Stimulated activated effector memory CD8-positive, alpha-beta T cell treated with anti-CD3 and anti-CD28 coated beads, Interleukin-12 subunit alpha, Interleukin-12 subunit beta, amount 100 ng/mL, for 72 hours (primary cell): ENCODE measurements at regions not wholly inside any gene's neighbourhood (a gene's known extent, or its start where the extent isn't known, plus 50 kb on each side); places are given as distances from the start of the nearest gene placed in this dataset.

Source experiments
- ATAC-seq: fragments of 150-1000 bp; cut with Tn5 transposase; 2 replicates; pipeline ENCODE4 v1.10.0; 2021
- DNase-seq, 2 donors: peaks; one replicate each; pipeline ENCODE4 v3.0.0; 2021 to 2022; ENCODE audit warnings: low spot score in 2 of 2
- H3K27ac Mint-ChIP-seq: one replicate; pipeline ENCODE4 v1.8.0; 2022; ENCODE audit warnings: mild to moderate bottlenecking, mixed read lengths
- H3K36me3 Mint-ChIP-seq: one replicate; pipeline ENCODE4 v1.8.0; 2022; ENCODE audit warnings: mild to moderate bottlenecking, mixed read lengths
- H3K4me1 Mint-ChIP-seq: one replicate; pipeline ENCODE4 v1.8.0; 2022; ENCODE audit warnings: mixed read lengths
- H3K4me3 Mint-ChIP-seq: one replicate; pipeline ENCODE4 v1.8.0; 2022; ENCODE audit warnings: mild to moderate bottlenecking, mixed read lengths
- H3K9me3 Mint-ChIP-seq: one replicate; pipeline ENCODE4 v1.8.0; 2022; ENCODE audit warnings: mixed read lengths

DNA sequence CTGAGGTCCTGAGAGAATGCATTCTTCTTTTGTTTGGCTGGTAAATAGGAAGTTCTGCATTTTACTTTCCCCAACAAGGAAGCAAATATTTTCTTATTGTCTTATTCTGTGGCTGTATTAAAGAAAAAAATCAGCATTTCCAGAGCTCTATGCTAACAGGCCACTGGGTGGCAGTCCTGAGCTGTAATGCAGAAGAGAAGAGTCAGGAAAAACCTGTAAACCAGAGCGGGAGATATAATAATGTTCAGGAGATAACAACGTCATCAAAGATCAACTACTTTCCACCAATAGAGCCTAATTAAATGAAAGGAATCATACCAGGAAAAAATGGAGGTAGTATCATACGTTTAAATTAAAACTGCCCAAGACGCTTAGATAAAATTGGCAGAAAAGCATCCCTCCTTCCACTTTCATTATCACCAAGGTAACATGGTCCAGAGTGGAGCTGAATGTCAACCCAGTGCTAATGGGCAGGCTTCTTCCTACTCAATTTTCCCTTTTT lies 55.6 kb upstream of the CARMIL1 start:
- DNase-seq (peak; percentile 48 to 69), ATAC-seq (peak; percentile 56)
- Mint-ChIP-seq H3K4me1 (peaks cover 14% of the 10 kb centered on the region), H3K9me3 (no peaks in the 10 kb centered on the region), H3K36me3 (no peaks in the 10 kb centered on the region), H3K4me3 (peak overlapping the region; percentile 47), H3K27ac (no peak overlapping the region)

DNA sequence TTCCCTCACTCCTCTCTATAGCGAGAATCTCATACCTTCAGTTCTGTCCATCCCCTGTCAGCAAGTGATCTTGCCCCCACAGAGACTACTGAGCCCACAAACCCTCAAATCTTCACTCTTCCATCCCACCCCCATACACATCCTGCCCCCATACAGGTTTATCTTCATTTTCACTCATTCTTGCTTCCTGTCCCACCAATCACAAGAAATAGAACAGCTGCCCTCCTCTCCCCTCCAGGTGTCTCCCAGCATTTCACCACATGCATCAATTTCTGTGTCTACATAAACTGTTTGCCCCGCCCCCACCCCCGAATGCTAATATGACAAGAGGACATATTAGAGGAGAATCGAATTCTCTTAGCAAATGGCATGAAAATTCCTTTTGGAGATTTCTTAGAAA lies 54.9 kb upstream of the CARMIL1 start:
- H3K27ac Mint-ChIP-seq = no peak overlapping the region
- H3K4me1 Mint-ChIP-seq = peaks cover 14% of the 10 kb centered on the region
- H3K36me3 Mint-ChIP-seq = no peaks in the 10 kb centered on the region
- no peaks in the 10 kb centered on the region for H3K9me3 Mint-ChIP-seq
- ATAC-seq = no peak
- DNase-seq = no peak
- peak overlapping the region; percentile 47 for H3K4me3 Mint-ChIP-seq

DNA sequence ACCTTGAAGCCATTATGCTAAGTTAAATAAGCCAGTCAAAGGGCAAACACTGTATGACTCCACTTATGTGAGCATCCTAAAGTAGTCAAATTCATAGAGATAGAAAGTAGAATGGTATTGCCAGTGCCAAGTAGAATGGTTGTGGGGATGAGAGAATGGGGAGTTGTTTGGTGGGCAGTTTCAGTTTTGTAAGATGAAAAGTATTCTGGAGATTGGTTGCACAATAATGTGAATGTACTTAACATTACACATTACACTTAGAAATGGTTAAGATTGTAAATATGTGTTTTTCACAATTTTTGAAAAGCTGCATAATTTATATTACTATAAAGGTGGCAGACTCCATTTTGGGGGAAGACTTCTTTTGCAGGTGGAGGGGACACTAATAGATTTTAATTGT lies 51.3 kb upstream of the CARMIL1 start:
- Mint-ChIP-seq H3K9me3 (no peaks in the 10 kb centered on the region), H3K4me3 (no peak overlapping the region)
- ATAC-seq = no peak

More for the DNA sequence above, 51.3 kb upstream of the CARMIL1 start:
- Mint-ChIP-seq H3K36me3 (no peaks in the 10 kb centered on the region), H3K27ac (no peak overlapping the region), H3K4me1 (peaks cover 14% of the 10 kb centered on the region)
- DNase-seq = no peak
